ENCODE measurements at regions not wholly inside any gene's neighbourhood (a gene's known extent, or its start where the extent isn't known, plus 50 kb on each side); places are given as distances from the start of the nearest gene placed in this dataset.

DNA sequence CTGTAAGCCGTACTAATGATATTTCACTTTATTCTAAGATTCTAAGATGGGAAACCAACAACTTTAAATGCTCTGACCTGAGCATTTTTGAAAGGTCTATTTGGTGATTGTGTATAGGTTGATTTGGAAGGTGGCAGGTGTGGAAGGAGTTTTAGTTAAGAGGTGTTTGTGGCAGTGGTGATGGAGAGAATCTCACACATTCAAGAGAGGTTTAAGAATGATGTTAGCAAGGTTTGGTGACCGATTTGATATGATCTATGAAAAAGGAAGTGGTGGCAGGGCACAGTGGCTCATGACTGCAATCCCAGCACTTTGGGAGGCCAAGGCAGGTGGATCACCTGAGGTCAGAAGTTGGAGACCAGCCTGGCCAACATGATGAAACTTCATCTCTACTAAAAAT, 319.2 kb upstream of the CD180 start:
- Histone ChIP-seq H3K4me1 (no peaks in the 10 kb centered on the region), H3K27ac (no peak overlapping the region), H3K36me3 (no peaks in the 10 kb centered on the region), H3K4me3 (no peak overlapping the region), H3K9me3 (no peaks in the 10 kb centered on the region), H3K27me3 (no peaks in the 10 kb centered on the region)
- intact Hi-C loops (cut with DNase I; ENCODE audit: low total_unique reads), result no loop called here
- DNase-seq, result no peak
- no peak for TF ChIP-seq POLR2A (IDR thresholded peaks at IDR 0.05)
- TF ChIP-seq, protein P1, sequence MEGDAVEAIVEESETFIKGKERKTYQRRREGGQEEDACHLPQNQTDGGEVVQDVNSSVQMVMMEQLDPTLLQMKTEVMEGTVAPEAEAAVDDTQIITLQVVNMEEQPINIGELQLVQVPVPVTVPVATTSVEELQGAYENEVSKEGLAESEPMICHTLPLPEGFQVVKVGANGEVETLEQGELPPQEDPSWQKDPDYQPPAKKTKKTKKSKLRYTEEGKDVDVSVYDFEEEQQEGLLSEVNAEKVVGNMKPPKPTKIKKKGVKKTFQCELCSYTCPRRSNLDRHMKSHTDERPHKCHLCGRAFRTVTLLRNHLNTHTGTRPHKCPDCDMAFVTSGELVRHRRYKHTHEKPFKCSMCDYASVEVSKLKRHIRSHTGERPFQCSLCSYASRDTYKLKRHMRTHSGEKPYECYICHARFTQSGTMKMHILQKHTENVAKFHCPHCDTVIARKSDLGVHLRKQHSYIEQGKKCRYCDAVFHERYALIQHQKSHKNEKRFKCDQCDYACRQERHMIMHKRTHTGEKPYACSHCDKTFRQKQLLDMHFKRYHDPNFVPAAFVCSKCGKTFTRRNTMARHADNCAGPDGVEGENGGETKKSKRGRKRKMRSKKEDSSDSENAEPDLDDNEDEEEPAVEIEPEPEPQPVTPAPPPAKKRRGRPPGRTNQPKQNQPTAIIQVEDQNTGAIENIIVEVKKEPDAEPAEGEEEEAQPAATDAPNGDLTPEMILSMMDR (IDR thresholded peaks at IDR 0.05), result no peak

DNA sequence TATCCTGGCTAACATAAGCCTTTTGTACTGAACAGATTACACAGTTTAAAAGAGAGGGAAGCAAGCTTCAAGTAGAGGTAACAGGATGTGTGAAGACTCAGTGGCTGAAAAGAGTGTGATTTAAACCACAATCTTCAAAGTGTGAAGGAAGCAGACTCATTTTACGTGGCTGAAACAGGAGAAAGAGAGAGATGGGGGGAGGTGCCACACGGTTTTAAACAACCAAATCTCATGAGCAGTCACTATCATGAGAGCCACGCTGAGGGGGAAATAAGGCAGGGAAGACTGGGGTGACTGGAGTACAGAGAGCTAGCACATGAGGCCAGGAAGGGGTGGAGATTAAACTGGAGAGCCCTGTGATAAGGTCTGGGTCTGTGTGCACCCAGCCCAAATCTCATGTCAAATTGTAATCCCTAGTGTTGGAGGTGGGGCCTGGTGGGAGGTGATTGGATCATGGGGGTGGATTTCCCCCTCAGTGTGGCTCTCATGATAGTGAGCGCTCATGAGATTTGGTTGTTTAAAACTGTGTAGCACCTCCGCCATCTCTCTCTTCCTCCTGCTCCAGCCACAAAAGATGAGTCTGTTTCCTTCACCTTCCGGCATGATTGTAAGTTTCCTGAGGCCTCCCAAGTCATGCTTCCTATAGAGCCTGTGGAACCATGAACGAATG, 318.6 kb upstream of the CD180 start:
- H3K9me3 ChIP-seq, result no peaks in the 10 kb centered on the region
- H3K4me1 ChIP-seq, result no peaks in the 10 kb centered on the region
- no peak overlapping the region for H3K27ac ChIP-seq
- no peak for DNase-seq
- H3K4me3 ChIP-seq, result no peak overlapping the region
- TF ChIP-seq, protein P1 (IDR thresholded peaks at IDR 0.05), result no peak
- no peak for TF ChIP-seq POLR2A (IDR thresholded peaks at IDR 0.05)
- H3K27me3 ChIP-seq, result no peaks in the 10 kb centered on the region
- intact Hi-C loops (cut with DNase I; ENCODE audit: low total_unique reads), result no loop called here
- no peaks in the 10 kb centered on the region for H3K36me3 ChIP-seq

DNA sequence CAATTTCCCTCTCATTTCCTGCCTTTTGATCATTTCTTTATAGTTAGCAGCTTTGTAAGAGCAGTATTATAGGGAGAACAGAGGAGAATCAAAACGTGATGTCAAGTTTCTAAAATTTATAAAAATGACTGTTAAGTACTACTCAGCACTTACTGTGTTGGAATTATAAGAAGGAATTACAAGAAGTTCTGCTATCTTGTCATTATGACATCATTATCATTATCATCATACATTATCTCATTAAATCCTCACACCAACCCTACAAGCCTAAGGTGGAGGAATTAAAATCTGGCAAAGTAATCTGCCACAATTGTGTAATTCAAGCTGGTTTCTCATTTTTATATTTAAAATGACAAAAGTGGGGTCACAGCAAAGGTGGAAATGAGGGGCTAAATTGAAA, 316.2 kb upstream of the CD180 start:
- H3K4me1 ChIP-seq, result no peaks in the 10 kb centered on the region
- no peak overlapping the region for H3K27ac ChIP-seq
- no peak overlapping the region for H3K4me3 ChIP-seq
- no peak for DNase-seq
- TF ChIP-seq, protein P1 (IDR thresholded peaks at IDR 0.05), result no peak
- TF ChIP-seq POLR2A (IDR thresholded peaks at IDR 0.05), result no peak
- intact Hi-C loops (cut with DNase I; ENCODE audit: low total_unique reads), result no loop called here
- H3K36me3 ChIP-seq, result no peaks in the 10 kb centered on the region
- no peaks in the 10 kb centered on the region for H3K27me3 ChIP-seq
- H3K9me3 ChIP-seq, result no peaks in the 10 kb centered on the region

DNA sequence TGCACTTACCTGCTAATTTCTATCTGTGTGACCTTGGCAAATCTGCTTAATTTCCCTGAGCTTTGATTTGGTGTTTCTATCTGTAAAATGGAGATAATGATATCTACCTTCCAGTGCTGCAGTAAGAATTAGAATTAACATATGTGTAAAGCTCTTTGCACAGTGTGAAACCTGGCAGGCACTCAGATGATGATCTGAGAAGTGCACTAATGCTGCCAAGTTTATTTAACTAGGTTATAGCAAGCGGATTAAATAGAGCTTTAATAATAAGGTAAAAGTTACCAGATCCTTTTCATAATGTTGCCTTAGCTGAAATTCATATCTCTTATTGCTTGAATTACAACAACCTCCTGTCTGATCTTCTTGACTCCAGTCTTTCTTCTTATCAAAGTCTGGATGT, 315.3 kb upstream of the CD180 start:
- no peak for DNase-seq
- H3K27me3 ChIP-seq, result no peaks in the 10 kb centered on the region
- H3K36me3 ChIP-seq, result no peaks in the 10 kb centered on the region
- H3K4me1 ChIP-seq, result no peaks in the 10 kb centered on the region
- TF ChIP-seq, protein P1 (IDR thresholded peaks at IDR 0.05), result no peak
- no peak for TF ChIP-seq POLR2A (IDR thresholded peaks at IDR 0.05)
- intact Hi-C loops (cut with DNase I; ENCODE audit: low total_unique reads), result no loop called here
- no peak overlapping the region for H3K27ac ChIP-seq
- H3K9me3 ChIP-seq, result no peaks in the 10 kb centered on the region
- H3K4me3 ChIP-seq, result no peak overlapping the region

DNA sequence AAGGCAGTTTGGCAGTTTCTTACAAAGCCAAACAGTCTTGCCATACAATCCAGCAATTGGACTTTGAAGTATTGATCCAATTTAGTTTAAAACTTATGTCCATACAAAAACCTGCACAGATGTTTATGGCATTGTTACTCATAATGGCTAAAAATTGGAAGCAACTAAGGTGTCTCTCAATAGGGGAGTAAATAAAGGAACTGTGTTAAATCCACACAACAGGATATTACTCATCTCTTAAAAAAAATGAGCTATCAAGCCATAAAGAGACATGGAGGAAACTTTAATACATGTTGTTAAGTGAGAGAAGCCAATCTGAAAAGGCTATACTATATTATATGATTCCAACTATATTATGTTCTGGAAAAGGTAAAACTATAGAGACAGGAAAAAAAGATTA, 313.6 kb upstream of the CD180 start:
- Histone ChIP-seq H3K9me3 (no peaks in the 10 kb centered on the region), H3K27me3 (no peaks in the 10 kb centered on the region), H3K4me3 (no peak overlapping the region), H3K27ac (no peak overlapping the region), H3K4me1 (no peaks in the 10 kb centered on the region), H3K36me3 (no peaks in the 10 kb centered on the region)
- DNase-seq, result no peak
- TF ChIP-seq, protein P1 (IDR thresholded peaks at IDR 0.05), result no peak
- TF ChIP-seq POLR2A (IDR thresholded peaks at IDR 0.05), result no peak
- intact Hi-C loops (cut with DNase I; ENCODE audit: low total_unique reads), result no loop called here

Data from uterus (tissue), 3 donors.